ENCODE measurements at regions not wholly inside any gene's neighbourhood (a gene's known extent, or its start where the extent isn't known, plus 50 kb on each side); places are given as distances from the start of the nearest gene placed in this dataset.

GRCh38 chr9:85249313-85249621 is 492.5 kb downstream of the AGTPBP1 start:
- DNase-seq = no peak

GRCh38 chr9:85248514-85249312 is 493.0 kb downstream of the AGTPBP1 start:
- DNase-seq = no peak

DNA sequence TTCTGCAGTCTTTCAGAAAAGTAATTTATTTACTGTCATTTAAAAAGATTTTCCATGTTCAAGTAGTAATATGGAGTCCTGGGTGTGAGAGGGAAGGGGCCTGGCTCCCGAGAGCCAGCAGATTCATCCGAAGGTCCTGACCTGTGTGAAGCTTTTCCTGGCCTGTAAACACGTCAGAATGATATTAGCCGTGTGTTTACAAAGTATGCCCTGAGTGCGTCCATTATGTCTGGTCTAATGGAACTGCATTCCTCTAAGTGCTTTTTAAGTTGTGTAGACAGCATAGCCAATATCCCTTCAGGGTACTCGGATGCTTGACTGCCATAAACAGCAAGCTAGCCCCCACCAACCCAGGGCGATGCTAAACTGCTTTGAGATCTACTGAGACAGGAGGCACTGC is 495.2 kb downstream of the AGTPBP1 start:
- no peak for DNase-seq

DNA sequence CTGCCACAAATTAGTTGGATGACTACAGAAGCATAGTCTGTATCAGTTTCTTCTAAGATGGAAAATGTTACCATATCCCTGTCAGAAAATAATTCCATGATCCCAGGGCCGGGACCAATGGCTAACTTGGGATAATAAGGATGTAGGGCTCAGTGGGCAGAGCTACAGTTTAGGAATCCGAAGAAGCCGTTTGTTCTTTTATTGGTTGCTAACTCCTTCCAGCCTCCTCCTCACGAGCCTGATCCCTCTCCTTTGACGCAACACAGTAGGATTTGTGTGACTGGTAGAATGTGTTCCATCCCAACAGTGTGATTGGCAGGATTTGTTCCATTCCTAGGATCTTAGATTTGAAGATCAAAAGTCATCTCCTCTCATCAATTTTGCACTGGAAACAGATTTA is 496.9 kb downstream of the AGTPBP1 start:
- no peak for DNase-seq

DNA sequence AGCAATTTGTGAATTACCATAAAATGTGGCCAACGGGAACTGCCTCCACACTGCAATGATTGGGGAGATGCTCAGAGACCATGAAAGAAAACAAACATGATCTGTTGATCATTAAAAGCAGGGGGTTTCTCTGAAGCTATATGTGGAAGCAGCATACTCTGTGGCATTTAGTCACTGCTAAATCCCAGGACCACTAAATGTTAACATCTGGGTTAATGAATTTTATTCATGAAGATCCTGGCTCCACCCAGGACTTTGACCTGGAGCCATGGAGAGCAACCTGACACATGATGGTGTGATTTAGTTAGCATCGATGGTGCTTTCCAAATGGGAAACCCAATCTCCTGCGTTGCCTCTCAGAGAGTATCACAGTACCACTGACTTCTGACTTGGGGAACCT is 497.8 kb downstream of the AGTPBP1 start:
- DNase-seq = no peak

DNA sequence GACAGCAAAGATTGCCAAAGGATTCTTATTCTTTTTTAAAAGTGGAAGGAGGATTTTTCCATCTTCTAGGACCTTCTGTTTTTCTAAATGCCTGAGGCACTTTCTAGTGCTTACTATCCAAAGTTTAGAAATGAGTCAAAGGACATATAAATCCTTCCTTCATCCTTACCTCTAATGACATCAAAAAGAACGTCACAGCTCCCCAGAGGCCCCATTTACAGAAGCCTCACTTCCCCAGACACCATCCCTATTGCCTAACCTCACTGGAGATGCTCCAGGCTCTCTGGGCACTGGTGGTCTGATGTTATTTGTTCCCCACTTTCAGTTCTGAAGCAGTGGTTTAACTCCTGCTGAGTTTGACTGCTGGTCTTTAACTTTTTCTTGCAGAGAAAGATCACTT is 504.3 kb downstream of the AGTPBP1 start:
- no peak for DNase-seq

DNA sequence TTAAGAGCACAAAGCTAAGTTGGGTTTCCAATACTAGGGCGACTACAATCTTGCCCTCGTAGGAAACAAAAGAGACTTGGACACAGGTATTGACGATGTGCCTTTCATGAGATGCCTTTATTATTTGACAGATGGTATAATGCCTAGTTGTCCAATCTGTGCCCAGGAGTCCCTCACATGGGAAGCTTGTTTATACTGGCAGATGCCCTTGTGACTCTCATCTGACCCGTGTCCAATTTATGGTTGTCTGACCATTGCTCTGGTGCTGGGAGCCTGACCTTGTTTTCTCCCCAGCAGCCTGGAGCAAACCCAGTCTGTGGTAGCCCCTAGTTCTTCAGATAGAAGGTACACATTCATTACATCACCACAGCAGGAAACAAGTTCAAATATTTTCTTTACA is 511.7 kb downstream of the AGTPBP1 start:
- DNase-seq = no peak

DNA sequence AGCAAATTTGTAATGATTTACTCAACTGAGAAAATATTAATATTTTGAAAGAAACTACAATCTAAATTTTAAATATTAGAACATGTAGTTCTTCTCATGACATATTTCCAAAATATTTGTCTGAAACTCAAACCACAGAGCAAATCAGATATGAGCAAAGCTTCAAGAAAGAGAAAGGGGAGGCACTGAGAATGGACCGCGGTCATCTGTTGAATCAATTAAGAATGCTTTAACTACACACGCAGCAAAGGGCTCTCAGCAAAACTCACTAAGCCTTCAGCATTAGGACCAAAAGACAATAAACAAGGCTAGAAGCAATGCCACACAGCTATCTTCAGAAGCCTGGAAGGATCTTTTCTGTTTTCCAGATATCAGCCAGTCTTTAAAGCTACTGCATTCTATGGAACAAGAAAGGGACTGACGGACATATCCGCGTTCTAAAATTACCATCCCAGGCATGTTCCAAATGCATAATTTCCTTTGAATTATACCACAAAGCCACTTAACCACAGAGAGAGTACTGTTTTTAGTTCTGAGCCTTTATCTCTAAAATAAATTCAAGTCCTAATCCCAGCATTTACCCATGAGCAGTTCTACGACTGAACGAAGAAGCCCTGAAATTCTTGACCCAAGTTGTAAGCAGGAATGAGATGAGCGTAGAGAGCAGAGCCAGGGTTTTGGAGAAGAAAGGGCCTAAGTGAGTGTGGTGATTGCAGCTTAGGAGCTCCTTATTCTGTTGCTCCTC is 513.5 kb downstream of the AGTPBP1 start:
- DNase-seq = no peak

DNA sequence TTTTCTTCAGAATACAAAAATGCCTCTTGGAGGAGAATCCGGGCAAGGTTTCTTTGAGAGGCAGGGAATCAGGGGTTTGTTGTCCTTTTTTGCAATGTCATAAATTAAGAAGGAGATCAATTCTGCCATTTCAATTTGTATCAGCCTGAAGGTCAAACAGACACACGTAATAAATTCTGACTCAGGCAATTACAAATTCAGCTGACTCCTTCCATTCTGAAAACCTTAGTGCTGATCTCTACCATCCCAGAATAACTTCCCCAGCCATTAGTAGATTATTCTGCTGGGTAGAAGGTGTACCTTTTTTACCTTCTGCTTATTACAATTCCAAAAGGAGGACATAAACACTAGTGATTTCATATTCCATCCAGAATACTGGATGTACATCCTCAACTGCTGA is 516.6 kb downstream of the AGTPBP1 start:
- DNase-seq = no peak

DNA sequence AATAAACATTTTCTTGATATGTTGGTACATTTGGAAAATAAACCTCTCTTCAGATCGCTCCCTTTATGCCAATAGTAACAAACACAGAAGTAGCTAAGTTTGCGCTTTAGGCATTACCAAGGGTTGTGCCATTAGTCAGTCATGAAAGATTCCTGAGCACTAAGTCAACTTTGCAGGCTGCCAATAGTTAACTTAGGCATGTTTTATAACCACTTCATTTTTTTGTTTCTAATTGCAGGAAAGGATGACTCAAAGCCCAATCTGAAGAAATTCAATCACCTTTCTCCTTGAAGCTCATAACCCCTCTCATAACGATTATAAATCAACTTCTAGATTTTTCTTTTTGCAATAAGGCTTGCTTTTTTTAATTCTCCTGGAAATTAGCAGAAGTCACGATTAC is 517.0 kb downstream of the AGTPBP1 start:
- DNase-seq = no peak

DNA sequence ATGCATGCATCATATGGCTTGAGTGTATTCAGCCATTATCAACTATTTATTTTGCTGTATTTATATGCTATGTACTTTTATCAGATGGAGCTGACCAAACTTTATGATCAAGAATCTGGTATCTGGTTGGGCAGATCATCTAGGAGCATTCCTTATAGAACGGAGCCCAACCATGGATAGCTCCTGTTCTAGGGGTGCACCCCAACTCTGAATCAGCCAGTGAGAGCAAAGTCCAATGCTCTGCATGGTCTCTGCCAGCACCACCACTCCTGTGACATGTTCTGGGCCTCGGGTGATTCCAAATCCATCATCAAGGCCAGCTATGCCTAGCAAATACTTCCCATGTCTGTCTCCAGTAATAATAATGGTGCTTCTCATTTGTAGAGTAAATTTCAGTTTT is 517.5 kb downstream of the AGTPBP1 start:
- no peak for DNase-seq

DNA sequence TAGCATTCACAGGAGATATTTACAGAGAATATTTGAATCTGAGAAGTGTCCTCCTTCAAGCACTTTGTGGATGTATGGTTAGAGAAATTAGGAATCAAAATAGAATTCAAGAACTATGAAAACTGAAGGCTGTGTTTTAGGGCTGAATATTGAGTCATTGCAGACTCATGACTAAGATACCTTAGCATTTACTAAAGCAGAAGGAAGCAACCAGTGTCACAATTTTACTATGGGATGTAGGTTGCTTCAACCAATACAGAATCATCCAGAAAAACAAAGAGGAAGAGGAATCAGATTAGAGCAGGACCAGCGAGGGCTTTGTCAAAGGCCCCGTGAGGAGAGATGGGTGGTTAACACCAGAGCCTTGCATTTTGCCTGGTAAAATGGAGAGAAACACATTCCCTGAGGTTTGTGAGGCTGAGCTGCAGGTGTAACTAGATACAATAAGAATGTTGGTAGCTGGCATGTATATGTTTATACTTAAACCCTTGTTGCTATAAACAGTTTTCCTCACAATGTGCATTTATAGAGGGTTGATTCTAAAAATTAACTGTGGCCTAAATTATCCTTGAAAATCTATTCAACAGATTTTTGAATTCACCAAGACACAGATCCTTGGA is 518.1 kb downstream of the AGTPBP1 start:
- no peak for DNase-seq

DNA sequence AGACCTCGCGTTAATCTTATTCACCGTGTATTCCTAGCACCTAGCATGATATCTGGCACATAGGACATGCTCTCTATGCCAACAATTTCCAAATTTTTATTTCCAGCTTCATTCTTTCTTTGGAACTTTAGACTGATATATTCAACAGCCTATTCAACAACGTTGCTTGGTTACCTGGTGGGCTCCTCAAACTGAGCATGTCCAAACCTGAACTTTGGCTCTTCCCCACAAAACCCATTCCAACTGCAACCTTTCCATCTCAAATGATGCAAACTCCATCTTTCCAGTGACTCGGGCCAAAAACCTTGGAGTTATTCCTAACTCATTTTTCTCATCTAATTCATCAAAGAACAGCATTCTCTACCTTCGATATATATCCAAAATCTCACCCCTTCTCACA is 525.2 kb downstream of the AGTPBP1 start:
- DNase-seq = no peak

DNA sequence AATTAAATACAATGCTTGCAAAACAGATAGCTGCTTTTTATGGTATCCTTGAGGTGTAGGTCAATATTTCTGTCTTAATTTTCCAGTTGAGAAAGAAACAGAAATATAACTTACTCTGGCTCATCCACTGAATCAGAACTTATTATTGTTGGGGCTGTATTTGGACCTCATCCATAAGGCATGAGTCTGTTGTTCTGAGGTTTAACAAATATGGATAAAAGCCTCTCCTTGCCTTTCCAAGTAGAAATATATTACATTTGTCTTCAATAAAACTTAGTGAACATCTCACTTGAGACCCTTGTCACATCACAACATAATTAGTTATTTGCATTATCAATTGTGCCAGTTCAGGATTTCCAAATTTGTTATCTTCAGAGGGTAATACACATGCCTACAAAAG is 525.8 kb downstream of the AGTPBP1 start:
- no peak for DNase-seq

DNA sequence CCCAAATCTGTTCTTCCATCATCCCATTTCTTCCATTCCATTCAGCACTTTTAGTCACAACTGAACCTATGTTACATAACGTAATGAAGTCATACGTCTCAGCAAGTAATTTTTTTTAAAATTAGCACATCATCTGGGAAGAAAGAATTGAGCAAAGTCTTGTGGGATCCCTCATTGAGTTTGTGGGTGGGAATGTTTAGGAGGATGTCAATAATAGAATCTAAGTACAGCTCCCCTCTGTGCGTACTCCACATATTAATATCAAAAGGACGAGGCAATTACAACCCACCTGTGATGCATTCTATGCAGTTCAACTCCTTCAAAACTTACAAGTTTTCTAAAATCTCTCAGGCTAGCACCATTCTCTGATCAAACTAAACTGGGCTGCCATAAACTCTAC is 526.3 kb downstream of the AGTPBP1 start:
- DNase-seq = no peak

GRCh38 chr9:85213650-85214607 is 527.8 kb downstream of the AGTPBP1 start:
- DNase-seq = no peak

DNA sequence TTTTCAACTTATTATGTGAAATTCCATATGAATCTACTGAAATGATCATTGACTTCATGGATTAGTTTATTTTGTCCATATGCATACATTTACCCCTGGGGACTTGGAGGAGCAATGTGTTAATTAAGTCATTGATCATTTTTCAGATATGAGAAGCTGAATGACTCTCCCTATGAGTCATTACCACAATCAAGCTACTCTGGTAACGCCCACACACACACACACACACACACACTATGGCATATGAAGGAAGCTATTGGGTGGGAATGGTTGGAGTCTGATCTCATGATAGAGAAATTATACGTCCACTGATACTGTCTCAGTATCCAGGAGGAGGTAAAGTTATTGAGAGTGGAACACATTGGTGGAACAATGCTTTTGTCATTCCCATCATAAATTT is 528.9 kb downstream of the AGTPBP1 start:
- no peak for DNase-seq

GRCh38 chr9:85212209-85212608 is 529.5 kb downstream of the AGTPBP1 start:
- DNase-seq = no peak

GRCh38 chr9:85208666-85209065 is 533.1 kb downstream of the AGTPBP1 start:
- DNase-seq = no peak

DNA sequence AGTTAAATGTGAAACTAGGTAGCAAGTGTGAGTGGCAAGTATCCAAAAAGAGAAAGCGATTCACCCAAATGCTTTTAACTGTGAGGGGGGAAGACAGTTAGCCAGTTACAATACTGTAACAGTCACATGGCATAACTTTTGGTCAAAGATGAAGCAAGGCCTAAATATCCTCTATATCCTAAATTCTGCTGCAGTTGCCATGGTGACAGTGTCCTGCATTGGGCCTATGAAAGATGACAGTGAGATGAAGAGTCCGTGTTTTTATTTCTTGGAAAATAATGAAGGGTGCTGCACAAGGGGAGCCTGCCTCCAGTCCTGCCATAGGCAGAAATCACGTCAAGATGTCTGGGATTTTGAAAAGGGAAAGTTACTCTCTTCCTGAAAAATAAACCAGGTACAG is 534.6 kb downstream of the NTRK2 start:
- DNase-seq = no peak

- no peak for DNase-seq
Observed at GRCh38 chr9:85202596-85202995, 533.1 kb downstream of the NTRK2 start.

- DNase-seq = no peak
Observed at GRCh38 chr9:85200726-85201404, 531.3 kb downstream of the NTRK2 start.

Measured in activated CD8-positive, alpha-beta memory T cell treated with anti-CD3 and anti-CD28 coated beads, Interleukin-2, amount 50 U/mL, for 4 hours (primary cell).